NCI-H446 treated with DMSO at 0.1 percent for 48 hours (cell line): ENCODE measurements at regions not wholly inside any gene's neighbourhood (a gene's known extent, or its start where the extent isn't known, plus 50 kb on each side); places are given as distances from the start of the nearest gene placed in this dataset.

Experiments
- DNase-seq: peaks from one replicate; lab custom pipeline; 2025; lab: John Stamatoyannopoulos, UW

GRCh38 chr2:18132697-18133096, 254.2 kb downstream of the KCNS3 start:
- no peak for DNase-seq

- no peak for DNase-seq
These were observed 253.3 kb downstream of the KCNS3 start for GRCh38 chr2:18131761-18132160.

- no peak for DNase-seq
These were observed 250.9 kb downstream of the KCNS3 start for GRCh38 chr2:18129348-18129747.

DNA sequence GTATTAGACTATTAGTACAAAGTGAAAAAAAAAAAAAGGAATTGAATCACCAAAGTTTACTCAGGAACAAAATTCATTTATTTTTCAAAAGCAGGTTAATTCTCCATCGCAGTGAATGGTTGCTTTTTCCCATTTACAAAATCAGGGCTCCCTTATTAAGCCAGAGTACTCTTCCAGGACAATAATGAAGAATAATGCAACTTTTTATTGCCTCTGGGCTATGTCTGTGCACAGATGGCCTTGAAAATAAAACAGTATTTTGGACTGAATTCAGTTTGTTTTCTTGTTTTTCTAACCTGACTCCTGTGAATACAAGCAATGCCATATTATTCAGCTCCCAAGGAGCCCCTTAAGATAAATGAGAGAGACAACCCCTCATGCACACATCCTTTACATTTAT, 246.8 kb downstream of the KCNS3 start:
- no peak for DNase-seq

DNA sequence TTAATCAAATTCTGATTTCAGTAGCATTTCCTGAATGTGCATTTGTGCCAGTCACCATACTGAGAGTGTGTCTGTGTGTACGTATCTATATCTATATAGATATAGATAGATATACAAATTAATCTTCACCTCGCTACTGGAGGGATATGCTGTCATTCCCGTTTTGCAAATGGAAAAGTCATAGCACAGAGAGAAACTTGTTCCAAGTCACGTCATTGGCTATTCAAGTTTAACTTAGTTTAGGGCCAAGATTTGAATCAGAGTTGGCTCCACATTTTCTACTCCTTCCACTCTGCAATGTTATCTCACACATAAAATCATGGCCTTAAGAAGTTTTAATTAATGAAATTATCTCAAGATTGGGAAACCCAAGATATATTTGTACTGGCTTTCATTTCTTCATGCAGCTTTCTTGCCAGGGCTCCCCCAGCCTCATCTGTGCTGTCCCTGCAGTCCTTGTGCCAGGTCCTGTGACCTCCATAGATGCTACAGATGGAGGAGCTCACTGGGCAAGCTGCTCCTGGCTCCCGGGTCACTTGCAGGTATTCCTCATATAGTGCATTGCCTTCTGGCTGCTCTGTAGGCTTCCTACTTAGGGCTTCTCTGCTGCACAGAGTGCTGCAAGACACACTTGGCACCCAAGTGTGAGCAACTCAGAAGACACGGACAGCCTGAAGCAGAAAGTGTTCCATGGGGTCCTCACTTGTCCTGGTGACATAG, 245.8 kb downstream of the KCNS3 start:
- DNase-seq: no peak

- DNase-seq: no peak
These were observed 245.1 kb downstream of the KCNS3 start for GRCh38 chr2:18123577-18123976.

- DNase-seq: peak; percentile 44
These were observed 244.7 kb downstream of the KCNS3 start for GRCh38 chr2:18123211-18123570.

GRCh38 chr2:18122544-18123210, 244.2 kb downstream of the KCNS3 start:
- DNase-seq: no peak

- DNase-seq: peak; percentile 94
These were observed 241.4 kb downstream of the KCNS3 start for GRCh38 chr2:18119883-18120282.

GRCh38 chr2:18118703-18119102, 240.2 kb downstream of the KCNS3 start:
- DNase-seq: no peak

- DNase-seq: no peak
These were observed 239.1 kb downstream of the KCNS3 start for GRCh38 chr2:18117592-18117991.

GRCh38 chr2:18110222-18110621, 231.8 kb downstream of the KCNS3 start:
- DNase-seq: no peak

DNA sequence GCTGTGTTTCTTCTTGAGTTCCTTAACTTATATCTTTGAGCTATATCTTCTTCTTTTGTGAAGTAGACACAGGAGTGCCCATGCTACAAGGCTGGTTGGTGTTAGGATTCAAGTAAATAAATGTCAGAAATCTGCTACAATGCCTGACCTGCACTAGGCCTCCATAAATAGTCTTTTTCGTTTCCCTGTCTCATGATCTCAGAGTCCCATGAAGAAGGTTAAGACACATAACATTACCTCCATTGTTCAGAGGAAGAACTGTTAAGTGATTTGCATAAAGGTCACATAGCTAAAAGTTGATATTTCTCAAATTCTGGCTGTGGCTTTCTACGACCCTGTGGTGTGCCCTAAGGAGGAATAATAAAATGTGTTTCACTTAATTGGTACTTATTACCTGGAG, 228.4 kb downstream of the KCNS3 start:
- no peak for DNase-seq

GRCh38 chr2:18105929-18106328, 227.5 kb downstream of the KCNS3 start:
- DNase-seq: no peak

- no peak for DNase-seq
These were observed 226.2 kb downstream of the KCNS3 start for GRCh38 chr2:18104595-18105224.

- no peak for DNase-seq
These were observed 218.5 kb downstream of the KCNS3 start for GRCh38 chr2:18096836-18097405.

DNA sequence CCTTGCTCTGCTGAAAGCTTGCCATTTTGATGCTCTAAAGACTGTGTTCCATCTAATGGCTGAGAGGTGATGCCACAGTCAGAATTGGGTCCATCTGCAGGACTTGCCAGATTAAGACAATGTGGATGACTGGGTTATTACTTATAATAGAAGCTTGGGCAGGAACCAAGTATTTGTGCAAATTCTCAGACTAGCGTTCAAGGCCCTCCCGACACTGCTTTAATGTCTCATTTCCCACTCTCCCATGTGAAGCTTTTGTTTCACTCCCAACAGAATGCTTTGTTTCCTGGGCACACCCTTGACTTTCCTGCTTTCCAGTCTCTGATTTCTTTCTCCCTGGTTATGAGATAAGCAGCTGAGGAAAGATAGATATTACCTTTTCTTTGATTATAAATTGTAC, 215.8 kb downstream of the KCNS3 start:
- no peak for DNase-seq

- no peak for DNase-seq
These were observed 214.7 kb downstream of the KCNS3 start for GRCh38 chr2:18093196-18093595.

DNA sequence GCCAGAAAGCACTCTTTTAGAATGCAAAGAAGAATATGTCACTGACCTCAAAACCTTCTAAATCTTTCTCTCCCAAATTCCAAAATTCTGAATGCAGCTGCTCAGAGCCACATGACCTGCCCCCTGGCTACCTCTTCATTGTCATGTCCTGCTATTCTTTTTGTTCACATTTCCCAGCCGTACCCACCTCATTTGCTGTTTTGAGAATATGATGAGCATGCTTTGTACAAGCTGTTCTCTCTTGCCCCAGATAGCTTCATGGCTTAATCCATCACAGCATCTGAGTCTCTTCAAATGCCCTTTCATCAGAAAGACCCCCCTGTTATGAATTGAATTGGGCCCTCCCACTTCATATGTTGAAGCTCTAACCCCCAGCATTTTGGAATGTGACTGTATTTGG, 214.3 kb downstream of the KCNS3 start:
- no peak for DNase-seq

- no peak for DNase-seq
These were observed 207.1 kb downstream of the KCNS3 start for GRCh38 chr2:18085593-18085992.

DNA sequence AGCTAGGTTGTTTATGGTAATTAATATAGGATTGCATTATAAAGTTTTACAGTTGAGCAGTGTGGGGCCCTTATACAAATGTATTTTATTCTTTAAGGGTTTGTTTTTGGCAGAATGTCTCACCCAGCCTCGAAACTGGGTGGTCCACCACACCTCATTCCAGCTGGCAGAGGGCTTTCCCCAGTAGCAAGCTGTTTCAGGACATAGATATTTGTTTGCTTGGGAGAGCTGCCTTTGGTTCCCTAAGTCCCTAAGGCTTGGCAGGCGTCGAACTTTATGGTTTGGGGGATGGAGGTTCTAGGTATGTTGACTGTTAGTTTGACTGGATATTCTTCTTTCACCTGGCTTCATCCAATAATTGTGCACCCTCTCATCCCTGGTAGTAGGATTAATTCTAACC, 205.9 kb downstream of the KCNS3 start:
- no peak for DNase-seq

DNA sequence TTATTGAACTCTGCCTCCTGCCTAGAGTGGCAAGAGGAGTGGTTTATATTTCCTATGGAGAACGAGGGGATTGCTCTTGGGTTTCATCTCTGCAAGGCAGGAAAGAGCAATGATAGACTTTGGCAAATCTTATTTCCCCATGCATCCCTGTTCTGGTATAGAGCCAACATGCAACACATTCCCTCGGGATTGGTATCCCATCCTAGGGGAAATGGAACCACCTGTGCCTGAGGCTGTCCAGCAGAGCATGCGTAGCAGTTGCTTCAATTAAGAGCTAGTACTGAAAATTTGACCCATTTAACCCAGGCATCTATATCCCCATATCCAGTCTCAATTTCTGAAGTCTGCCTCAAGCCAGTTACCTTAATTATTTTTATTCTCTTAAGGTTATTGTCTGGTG, 205.3 kb downstream of the KCNS3 start:
- DNase-seq: no peak

GRCh38 chr2:18078216-18078615, 199.7 kb downstream of the KCNS3 start:
- DNase-seq: no peak
